ENCODE measurements at regions not wholly inside any gene's neighbourhood (a gene's known extent, or its start where the extent isn't known, plus 50 kb on each side); places are given as distances from the start of the nearest gene placed in this dataset.
A peak's percentile ranks its signal among the peaks of the same experiment; 100 is the strongest.

- H4K20me1 ChIP-seq (replicated peaks; ENCODE audit: control insufficient read depth, insufficient read depth, low read length): no peaks in the 10 kb centered on the region
- H3K79me2 ChIP-seq (ENCODE audit: control insufficient read depth, insufficient read depth, low read length): no peaks in the 10 kb centered on the region
- H3K4me1 ChIP-seq (replicated peaks in 1 of 2; ENCODE audit: control insufficient read depth in 2 of 2, insufficient read depth in 2 of 2, low read length in 2 of 2): peaks cover 0 to 7% of the 10 kb centered on the region in 2 experiments; a peak in 3 of 5 replicates
- no peak overlapping the region for H2AFZ ChIP-seq (ENCODE audit: low read depth, low read length)
- peaks cover 0 to 49% of the 10 kb centered on the region in 2 experiments; a peak in 2 of 5 replicates for H3K27me3 ChIP-seq (ENCODE audit: control insufficient read depth in 2 of 2, insufficient read depth in 2 of 2, low read length in 2 of 2)
- no peak overlapping the region for H3K27ac ChIP-seq (ENCODE audit: extremely low read depth, low read depth, low read length)
- H3K4me2 ChIP-seq (ENCODE audit: insufficient read depth, low read length): no peak overlapping the region
- ChIA-PET CTCF (ENCODE audit: low intra/inter-chr PET ratio) (no interaction called here), POLR2A (no interaction called here)
- no peak for DNase-seq (ENCODE audit: extremely low read depth in 1 of 4, low spot score in 3 of 4)
- intact Hi-C loops (cut with micrococcal nuclease): no loop called here
- 0 out of 2 replicates have a peak, but pooled peaks cover 2% of the 10 kb centered on the region for H3K9me3 ChIP-seq (replicated peaks; ENCODE audit: control insufficient read depth, insufficient read depth, low read depth, low read length)
- no peaks in the 10 kb centered on the region for H3K36me3 ChIP-seq (ENCODE audit: control insufficient read depth, insufficient read depth, low read length)
- TF ChIP-seq, protein P1, sequence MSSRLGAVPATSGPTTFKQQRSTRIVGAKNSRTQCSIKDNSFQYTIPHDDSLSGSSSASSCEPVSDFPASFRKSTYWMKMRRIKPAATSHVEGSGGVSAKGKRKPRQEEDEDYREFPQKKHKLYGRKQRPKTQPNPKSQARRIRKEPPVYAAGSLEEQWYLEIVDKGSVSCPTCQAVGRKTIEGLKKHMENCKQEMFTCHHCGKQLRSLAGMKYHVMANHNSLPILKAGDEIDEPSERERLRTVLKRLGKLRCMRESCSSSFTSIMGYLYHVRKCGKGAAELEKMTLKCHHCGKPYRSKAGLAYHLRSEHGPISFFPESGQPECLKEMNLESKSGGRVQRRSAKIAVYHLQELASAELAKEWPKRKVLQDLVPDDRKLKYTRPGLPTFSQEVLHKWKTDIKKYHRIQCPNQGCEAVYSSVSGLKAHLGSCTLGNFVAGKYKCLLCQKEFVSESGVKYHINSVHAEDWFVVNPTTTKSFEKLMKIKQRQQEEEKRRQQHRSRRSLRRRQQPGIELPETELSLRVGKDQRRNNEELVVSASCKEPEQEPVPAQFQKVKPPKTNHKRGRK (tag; IDR thresholded peaks at IDR 0.05): peak; percentile 71
- no peak for TF ChIP-seq ZNF3 (CRISPR knock-in tag; IDR thresholded peaks at IDR 0.05)
- H3K4me3 ChIP-seq: no peak overlapping the region
- no TSS peak for BruUV-seq (replicated peaks)
- no peaks in the 10 kb centered on the region for H3K9me1 ChIP-seq (ENCODE audit: control insufficient read depth, insufficient read depth, low read length)
- no peak for FAIRE-seq
- H3K9ac ChIP-seq (ENCODE audit: insufficient read depth in 1 of 2, low read depth in 2 of 2, low read length in 2 of 2): no peak overlapping the region
- 23% methylated on average over 9 of the region's 16 CpGs for WGBS (ENCODE audit: insufficient coverage, low coverage, missing lambda C conversion rate)
- in situ Hi-C loops (cut with MboI): no loop called here
- ATAC-seq: no peak
Measured at GRCh38 chr17:417691-418420, 65.2 kb upstream of the RPH3AL start.

All from K562 (cell line).